DOHH2 (cell line): ENCODE measurements at regions not wholly inside any gene's neighbourhood (a gene's known extent, or its start where the extent isn't known, plus 50 kb on each side); places are given as distances from the start of the nearest gene placed in this dataset.

ENCODE experiments used
- H3F3A ChIP-seq: fragments of 200-600 bp; sonication (generic), shearing (Covaris generic); 2 replicates; pipeline ENCODE4 v1.6.0; 2016; ENCODE audit warnings: antibody characterized with exemption, mild to moderate bottlenecking; ENCODE audit not compliant: control insufficient read depth, insufficient read depth
- H3K27ac ChIP-seq: fragments of 200-600 bp; sonication (generic); 2 replicates; pipeline ENCODE4 v1.5.1; 2014; ENCODE audit warnings: low read depth, mild to moderate bottlenecking, low read length, moderate library complexity
- H3K27me3 ChIP-seq: fragments of 200-600 bp; sonication (generic); 2 replicates; pipeline ENCODE4 v1.6.1; 2014; ENCODE audit warnings: mild to moderate bottlenecking, low read length, mixed read lengths; ENCODE audit not compliant: control insufficient read depth
- H3K36me3 ChIP-seq: fragments of 200-600 bp; sonication (generic); 2 replicates; pipeline ENCODE4 v1.6.1; 2014; ENCODE audit warnings: mild to moderate bottlenecking, low read length, moderate library complexity, mixed read lengths; ENCODE audit not compliant: control insufficient read depth
- H3K4me1 ChIP-seq: fragments of 200-600 bp; sonication (generic); 2 replicates; pipeline ENCODE4 v1.6.1; 2014; ENCODE audit warnings: mild to moderate bottlenecking, low read length, mixed read lengths; ENCODE audit not compliant: control insufficient read depth
- H3K4me2 ChIP-seq: fragments of 200-600 bp; sonication (generic); 2 replicates; pipeline ENCODE4 v1.6.0; 2014; ENCODE audit warnings: mild to moderate bottlenecking, low read length, moderate library complexity
- H3K4me3 ChIP-seq: fragments of 200-600 bp; sonication (generic); 2 replicates; pipeline ENCODE4 v1.5.1; 2014; ENCODE audit warnings: mild to moderate bottlenecking, low read length, mixed read lengths
- H3K79me2 ChIP-seq: fragments of 200-600 bp; sonication (generic); 2 replicates; pipeline ENCODE4 v1.6.1; 2014; ENCODE audit warnings: mild to moderate bottlenecking, low read length, mixed read lengths; ENCODE audit not compliant: control insufficient read depth
- H3K9me2 ChIP-seq: fragments of 200-600 bp; sonication (generic); replicated peaks from 2 replicates; pipeline ENCODE4 v1.6.1; 2014; ENCODE audit warnings: mild to moderate bottlenecking, low read length, mixed read lengths; ENCODE audit not compliant: control insufficient read depth
- H3K9me3 ChIP-seq: fragments of 200-600 bp; sonication (generic); 2 replicates; pipeline ENCODE4 v1.6.1; 2014; ENCODE audit warnings: antibody characterized with exemption, low read length, mixed read lengths; ENCODE audit not compliant: control insufficient read depth, insufficient read depth
- H4K20me1 ChIP-seq: fragments of 200-600 bp; sonication (generic); 2 replicates; pipeline ENCODE4 v1.6.0; 2014; ENCODE audit warnings: low read depth, mild to moderate bottlenecking, antibody characterized with exemption, low read length, moderate library complexity; ENCODE audit not compliant: control insufficient read depth, insufficient read depth
- CTCF ChIP-seq: fragments of 200-600 bp; sonication (generic); IDR thresholded peaks from one replicate; pipeline ENCODE4 v1.5.1; 2014; ENCODE audit warnings: antibody characterized with exemption, mild to moderate bottlenecking, low read depth, low read length; ENCODE audit not compliant: poor library complexity, severe bottlenecking
- EZH2phosphoT487 ChIP-seq: fragments of 200-600 bp; sonication (generic); IDR thresholded peaks from 2 replicates; pipeline ENCODE4 v1.6.1; 2017; ENCODE audit warnings: borderline replicate concordance, mild to moderate bottlenecking, antibody characterized with exemption, low read length, moderate library complexity, mixed read lengths

DNA sequence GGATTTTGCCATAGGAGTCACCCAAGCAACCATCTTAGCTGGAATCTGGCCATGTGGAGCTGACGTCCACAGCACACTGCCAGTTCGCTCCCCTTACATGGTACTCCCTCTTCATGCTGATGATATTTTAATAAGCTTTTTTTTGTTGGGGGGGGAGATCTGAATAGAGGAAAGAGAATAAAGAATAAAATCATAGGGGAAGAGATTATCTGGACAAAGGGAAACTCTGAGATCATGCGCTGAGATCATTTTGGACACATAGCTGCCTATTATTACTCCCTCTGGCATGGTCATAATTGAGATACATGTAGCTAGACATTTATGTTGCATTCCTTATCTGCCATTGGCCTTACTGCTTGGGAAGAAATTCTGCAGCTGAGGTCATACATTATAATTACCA, 282.7 kb downstream of the HTR7 start:
- no peaks in the 10 kb centered on the region for H3K79me2 ChIP-seq
- no peak overlapping the region for H3K27ac ChIP-seq
- no peaks in the 10 kb centered on the region for H3K4me1 ChIP-seq
- no peak for TF ChIP-seq CTCF
- TF ChIP-seq EZH2phosphoT487, result no peak
- no peak overlapping the region for H3K4me3 ChIP-seq
- no peak overlapping the region for H3K4me2 ChIP-seq
- H3F3A ChIP-seq, result no peaks in the 10 kb centered on the region
- H3K27me3 ChIP-seq, result no peaks in the 10 kb centered on the region
- H3K9me2 ChIP-seq, result no peaks in the 10 kb centered on the region
- no peaks in the 10 kb centered on the region for H3K36me3 ChIP-seq
- H4K20me1 ChIP-seq, result no peaks in the 10 kb centered on the region
- H3K9me3 ChIP-seq, result no peaks in the 10 kb centered on the region

DNA sequence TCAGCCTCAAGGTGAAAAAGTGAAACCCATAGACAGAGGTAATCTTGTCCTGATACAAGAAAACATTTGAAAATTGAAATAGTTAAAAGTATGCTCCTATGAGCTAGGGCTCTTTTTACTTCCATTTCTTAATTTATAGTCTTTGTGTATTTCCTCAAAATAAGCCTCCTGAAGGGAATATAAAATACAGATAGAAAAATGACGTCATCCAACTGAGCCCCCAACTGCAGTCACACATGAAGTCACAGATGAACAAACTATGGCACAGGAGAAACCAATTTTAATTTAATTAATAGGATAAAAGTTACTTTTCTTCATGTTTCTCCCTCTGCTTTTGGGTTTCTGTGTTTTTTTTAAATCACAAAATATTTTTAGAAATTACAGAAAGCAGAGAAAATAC, 280.3 kb downstream of the HTR7 start:
- Histone ChIP-seq H4K20me1 (no peaks in the 10 kb centered on the region), H3K27me3 (no peaks in the 10 kb centered on the region), H3K36me3 (no peaks in the 10 kb centered on the region), H3K4me2 (no peak overlapping the region), H3K4me3 (no peak overlapping the region), H3F3A (no peaks in the 10 kb centered on the region), H3K79me2 (no peaks in the 10 kb centered on the region), H3K9me3 (no peaks in the 10 kb centered on the region), H3K9me2 (no peaks in the 10 kb centered on the region), H3K27ac (no peak overlapping the region), H3K4me1 (no peaks in the 10 kb centered on the region)
- TF ChIP-seq CTCF (no peak), EZH2phosphoT487 (no peak)

DNA sequence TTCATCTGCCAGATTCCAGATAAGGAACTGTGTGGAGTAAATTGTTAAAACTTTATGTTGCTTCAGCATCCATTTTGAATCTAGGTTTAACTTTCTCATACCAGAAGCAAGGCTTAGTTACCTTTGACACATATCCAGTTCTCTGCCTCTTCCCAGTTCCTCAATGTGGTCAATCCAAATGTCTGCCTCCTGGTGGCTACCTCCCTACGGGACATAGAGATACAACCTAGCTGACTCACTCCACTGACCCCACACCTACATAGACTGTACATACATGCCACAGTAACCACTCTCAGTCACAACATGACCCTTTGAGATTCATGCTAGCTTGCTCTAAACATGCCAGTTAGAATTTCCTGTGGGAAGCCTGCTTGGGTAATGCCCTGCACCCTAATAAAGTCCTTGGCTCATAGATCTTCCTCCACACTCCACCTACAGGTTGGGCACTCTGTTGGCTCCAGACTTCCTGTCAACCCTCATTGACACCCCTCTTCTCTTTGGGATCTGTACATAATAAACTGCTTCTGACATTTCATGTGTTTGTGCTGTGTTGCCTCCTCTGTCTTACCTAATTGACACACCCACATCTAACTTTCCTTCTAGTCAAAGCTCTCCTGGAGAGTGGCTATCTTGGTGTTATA, 278.1 kb downstream of the HTR7 start:
- no peaks in the 10 kb centered on the region for H3F3A ChIP-seq
- H3K9me3 ChIP-seq, result no peaks in the 10 kb centered on the region
- no peak for TF ChIP-seq EZH2phosphoT487
- no peak for TF ChIP-seq CTCF
- H3K79me2 ChIP-seq, result no peaks in the 10 kb centered on the region
- no peak overlapping the region for H3K27ac ChIP-seq
- H3K9me2 ChIP-seq, result no peaks in the 10 kb centered on the region
- H3K4me1 ChIP-seq, result no peaks in the 10 kb centered on the region
- no peak overlapping the region for H3K4me3 ChIP-seq
- no peaks in the 10 kb centered on the region for H3K27me3 ChIP-seq
- H3K4me2 ChIP-seq, result no peak overlapping the region
- H3K36me3 ChIP-seq, result no peaks in the 10 kb centered on the region
- no peaks in the 10 kb centered on the region for H4K20me1 ChIP-seq

DNA sequence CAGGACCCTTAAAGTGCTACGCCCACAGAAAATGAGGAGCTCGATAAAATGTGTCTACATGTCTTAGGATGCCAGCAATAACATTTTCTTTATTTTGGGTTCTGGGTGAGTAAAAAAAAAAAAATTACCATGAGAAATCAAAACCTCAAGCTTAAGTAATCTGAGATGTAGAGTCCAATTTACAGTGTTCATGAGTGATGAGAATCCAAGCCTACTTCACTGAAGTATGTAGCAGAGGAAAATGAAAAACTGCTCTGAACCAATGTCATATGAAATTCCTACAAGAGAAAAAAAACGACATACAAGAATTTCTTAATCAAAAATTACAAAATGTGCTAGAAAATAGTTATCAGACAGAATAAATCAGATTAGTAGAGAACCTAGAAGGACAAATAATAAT, 274.4 kb downstream of the HTR7 start:
- H3K36me3 ChIP-seq, result no peaks in the 10 kb centered on the region
- no peak overlapping the region for H3K4me2 ChIP-seq
- H3K27ac ChIP-seq, result no peak overlapping the region
- H3K4me1 ChIP-seq, result no peaks in the 10 kb centered on the region
- H3K79me2 ChIP-seq, result no peaks in the 10 kb centered on the region
- H3F3A ChIP-seq, result no peaks in the 10 kb centered on the region
- H4K20me1 ChIP-seq, result no peaks in the 10 kb centered on the region
- no peaks in the 10 kb centered on the region for H3K27me3 ChIP-seq
- TF ChIP-seq CTCF, result no peak
- TF ChIP-seq EZH2phosphoT487, result no peak
- no peak overlapping the region for H3K4me3 ChIP-seq
- H3K9me3 ChIP-seq, result no peaks in the 10 kb centered on the region
- H3K9me2 ChIP-seq, result no peaks in the 10 kb centered on the region
